BE2C (cell line): ENCODE measurements at regions not wholly inside any gene's neighbourhood (a gene's known extent, or its start where the extent isn't known, plus 50 kb on each side); places are given as distances from the start of the nearest gene placed in this dataset.

Source experiments
- DNase-seq: peaks from one replicate; pipeline ENCODE4 v3.0.0-alpha.2; 2020
- H3K27me3 ChIP-seq: fragments of 250-450 bp; sonication (Bioruptor Pico); 2 replicates; pipeline ENCODE4 v1.5.1; 2020; ENCODE audit warnings: mild to moderate bottlenecking
- H3K36me3 ChIP-seq: fragments of 250-450 bp; sonication (Bioruptor Pico); 2 replicates; pipeline ENCODE4 v1.5.1; 2020; ENCODE audit warnings: mild to moderate bottlenecking
- H3K4me1 ChIP-seq: fragments of 250-450 bp; sonication (Bioruptor Pico); 2 replicates; pipeline ENCODE4 v1.5.1; 2020
- H3K4me3 ChIP-seq: 2 replicates; pipeline ENCODE4 v1.5.1; 2011; ENCODE audit warnings: low read depth, low read length
- H3K9me3 ChIP-seq: fragments of 250-450 bp; sonication (Bioruptor Pico); 2 replicates; pipeline ENCODE4 v1.5.1; 2020
- CTCF ChIP-seq: IDR thresholded peaks from 2 replicates; pipeline ENCODE4 v1.5.1; 2012; ENCODE audit warnings: mild to moderate bottlenecking, low read depth, low read length

GRCh38 chr11:100573911-100574513 is 113.1 kb upstream of the ARHGAP42 start:
- no peak for TF ChIP-seq CTCF
- Histone ChIP-seq H3K27me3 (peaks cover 3% of the 10 kb centered on the region), H3K4me3 (no peak overlapping the region), H3K4me1 (no peaks in the 10 kb centered on the region), H3K36me3 (no peaks in the 10 kb centered on the region), H3K9me3 (no peaks in the 10 kb centered on the region)
- no peak for DNase-seq

- no peak for DNase-seq
- TF ChIP-seq CTCF, result peak; percentile 28; the same call in 1 of the 2 replicates
- H3K9me3 ChIP-seq, result no peaks in the 10 kb centered on the region
- H3K4me3 ChIP-seq, result no peak overlapping the region
- H3K4me1 ChIP-seq, result no peaks in the 10 kb centered on the region
- no peaks in the 10 kb centered on the region for H3K36me3 ChIP-seq
- no peaks in the 10 kb centered on the region; the same call in none of the 2 replicates for H3K27me3 ChIP-seq
Observed at GRCh38 chr11:100574894-100575769, 112.0 kb upstream of the ARHGAP42 start.

GRCh38 chr11:100575860-100576717 is 111.0 kb upstream of the ARHGAP42 start:
- no peaks in the 10 kb centered on the region for H3K4me1 ChIP-seq
- no peaks in the 10 kb centered on the region for H3K9me3 ChIP-seq
- DNase-seq, result peak; percentile 42

GRCh38 chr11:100576718-100577021 is 110.4 kb upstream of the ARHGAP42 start:
- H3K27me3 ChIP-seq, result no peaks in the 10 kb centered on the region; the same call in 1 of the 2 replicates
- H3K9me3 ChIP-seq, result no peaks in the 10 kb centered on the region
- H3K4me1 ChIP-seq, result no peaks in the 10 kb centered on the region
- no peak for TF ChIP-seq CTCF
- H3K36me3 ChIP-seq, result no peaks in the 10 kb centered on the region
- DNase-seq, result no peak
- no peak overlapping the region for H3K4me3 ChIP-seq

More at GRCh38 chr11:100575860-100576717, 111.0 kb upstream of the ARHGAP42 start:
- Histone ChIP-seq H3K36me3 (no peaks in the 10 kb centered on the region), H3K27me3 (no peaks in the 10 kb centered on the region; the same call in 1 of the 2 replicates), H3K4me3 (no peak overlapping the region)
- peak; percentile 86 for TF ChIP-seq CTCF

GRCh38 chr11:100578831-100579311 is 108.2 kb upstream of the ARHGAP42 start:
- no peak for DNase-seq
- Histone ChIP-seq H3K27me3 (no peaks in the 10 kb centered on the region), H3K4me3 (no peak overlapping the region), H3K9me3 (no peaks in the 10 kb centered on the region), H3K4me1 (no peaks in the 10 kb centered on the region), H3K36me3 (no peaks in the 10 kb centered on the region)
- no peak for TF ChIP-seq CTCF
